ENCODE measurements at regions not wholly inside any gene's neighbourhood (a gene's known extent, or its start where the extent isn't known, plus 50 kb on each side); places are given as distances from the start of the nearest gene placed in this dataset.
A peak's percentile ranks its signal among the peaks of the same experiment; 100 is the strongest.

GRCh38 chr15:31510057-31510456 lies 183.4 kb downstream of the KLF13 start:
- DNase-seq (ENCODE audit: low spot score), result peak; percentile 16

DNA sequence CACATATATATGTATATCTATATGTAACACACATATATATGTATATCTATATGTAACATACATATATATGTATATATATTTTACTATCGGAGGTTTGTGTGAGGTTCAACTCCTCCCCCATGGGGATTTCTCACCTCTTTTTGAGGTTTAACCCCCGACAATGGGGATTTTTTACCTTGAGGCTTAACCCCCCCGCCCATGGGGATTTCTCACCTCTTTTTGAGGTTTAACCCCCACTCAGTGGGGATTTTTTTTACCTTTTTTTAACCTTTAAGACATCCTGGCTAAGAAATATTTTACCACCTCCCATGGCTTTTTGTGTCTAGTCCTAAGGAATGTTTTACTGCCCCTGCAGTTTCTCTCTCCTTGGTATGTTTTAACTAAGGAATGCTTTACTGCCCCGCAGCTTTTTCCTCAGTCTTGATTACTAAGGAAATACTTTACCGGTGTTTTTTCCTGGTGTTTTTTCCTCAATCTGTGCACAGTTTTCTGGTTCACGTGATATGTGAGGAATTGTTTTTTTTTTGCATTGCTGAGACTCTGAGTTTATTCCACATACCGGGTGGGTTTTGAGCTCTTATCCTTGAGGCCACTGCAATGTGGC lies 185.2 kb downstream of the KLF13 start:
- DNase-seq (ENCODE audit: low spot score), result peak; percentile 2

DNA sequence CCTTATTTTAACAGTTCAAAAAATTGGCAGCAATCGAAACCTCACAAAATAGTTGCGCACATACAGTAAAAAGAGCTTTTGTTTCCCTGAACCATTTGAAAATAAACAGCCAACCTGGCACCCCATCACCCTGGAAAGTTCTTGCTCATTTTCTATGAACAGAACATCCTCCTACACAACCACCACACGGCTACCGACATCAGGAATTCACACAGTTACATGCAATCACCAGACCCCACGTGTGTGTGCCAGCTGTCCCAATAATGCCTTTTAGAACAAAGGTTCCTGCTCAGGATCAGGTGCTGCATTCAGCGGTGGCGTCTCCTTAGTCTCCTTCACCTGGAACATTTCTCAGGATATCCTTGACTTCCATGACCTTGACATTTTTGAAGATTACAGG lies 186.5 kb downstream of the KLF13 start:
- DNase-seq (ENCODE audit: low spot score), result peak; percentile 5

DNA sequence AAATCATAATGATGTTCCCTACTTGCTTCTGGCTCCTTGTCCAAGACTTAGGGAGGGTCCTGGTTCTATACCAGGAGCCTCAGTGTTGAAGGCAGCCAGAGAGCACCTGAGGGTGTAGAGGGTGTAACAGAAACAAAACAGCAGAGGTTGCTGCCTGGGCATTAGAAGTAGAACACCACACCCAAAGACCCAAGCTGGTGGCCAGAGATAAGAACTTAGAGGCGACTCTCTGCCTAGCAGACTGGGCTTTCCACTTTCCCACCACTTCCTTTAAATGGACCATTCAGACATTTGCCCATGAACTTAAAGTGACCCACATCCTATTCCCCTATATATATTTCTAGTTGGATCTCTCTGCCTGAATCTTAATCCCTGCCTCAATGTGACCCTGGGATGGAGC lies 189.8 kb downstream of the KLF13 start:
- peak; percentile 4 for DNase-seq (ENCODE audit: low spot score)

DNA sequence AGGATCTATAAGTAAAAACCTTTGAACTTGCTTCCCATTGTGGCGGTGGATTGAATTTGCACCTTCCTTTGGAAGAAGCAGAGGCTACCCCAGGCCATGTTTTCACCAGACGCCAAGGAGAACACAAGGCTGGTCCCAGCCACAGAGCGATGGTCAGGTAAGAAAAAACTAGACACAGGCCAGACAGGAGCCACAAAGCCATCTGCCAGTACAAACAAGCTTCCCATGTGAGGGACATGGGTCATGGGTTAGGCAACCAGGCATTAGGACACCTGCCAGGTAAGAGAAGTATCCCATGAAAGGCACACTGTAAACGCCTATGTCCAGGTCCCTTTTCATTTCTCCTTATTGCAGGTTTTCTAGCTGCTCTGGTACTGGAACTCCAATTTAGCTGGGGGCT lies 190.2 kb downstream of the KLF13 start:
- DNase-seq (ENCODE audit: low spot score), result peak; percentile 7

DNA sequence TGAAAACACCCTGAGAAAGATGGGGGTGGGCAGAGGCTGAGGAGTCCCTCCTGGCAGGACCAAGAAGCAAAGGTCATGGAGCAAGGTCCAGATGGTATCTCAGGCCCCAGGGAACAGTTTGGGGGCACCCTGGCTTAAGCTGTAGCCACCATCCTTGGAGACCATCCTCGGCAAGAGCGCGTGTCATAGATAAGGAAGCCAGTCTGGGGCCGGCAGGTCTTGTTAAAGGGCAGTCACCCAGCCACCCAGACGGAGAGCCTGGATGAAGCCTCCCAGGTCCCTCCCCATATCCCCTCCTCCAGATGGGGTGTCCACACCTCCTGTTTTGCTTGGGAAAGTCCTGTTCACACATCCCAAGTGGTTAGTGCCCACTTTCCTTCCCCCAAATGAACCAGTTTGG lies 191.1 kb downstream of the KLF13 start:
- peak; percentile 13 for DNase-seq (ENCODE audit: low spot score)

DNA sequence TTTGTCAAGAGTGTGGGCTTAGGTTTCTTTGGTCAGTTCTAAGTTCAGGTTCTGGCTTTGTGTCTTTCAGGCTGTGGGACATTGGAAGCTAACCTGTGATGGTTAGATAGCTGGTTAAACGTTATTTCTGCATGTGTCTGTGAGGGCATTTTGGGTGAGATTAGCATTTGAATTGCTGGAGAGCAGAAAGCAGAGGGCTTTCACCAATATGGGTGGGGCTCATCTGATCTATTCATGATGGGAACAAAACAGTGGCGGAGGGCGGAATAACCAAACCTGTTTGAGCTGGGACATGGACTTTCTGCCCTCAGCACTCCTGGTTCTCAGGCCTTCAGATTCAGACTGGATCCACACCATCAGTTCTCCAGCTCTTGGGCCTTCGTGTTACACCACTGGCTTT lies 195.4 kb downstream of the KLF13 start:
- DNase-seq (ENCODE audit: low spot score), result no peak

- peak; percentile 13 for DNase-seq (ENCODE audit: low spot score)
Observed at GRCh38 chr15:31523027-31523654, 196.5 kb downstream of the KLF13 start.

GRCh38 chr15:31523655-31524049 lies 197.0 kb downstream of the KLF13 start:
- no peak for DNase-seq (ENCODE audit: low spot score)

- DNase-seq (ENCODE audit: low spot score), result no peak
Observed at GRCh38 chr15:31525185-31525695, 198.6 kb downstream of the KLF13 start.

DNA sequence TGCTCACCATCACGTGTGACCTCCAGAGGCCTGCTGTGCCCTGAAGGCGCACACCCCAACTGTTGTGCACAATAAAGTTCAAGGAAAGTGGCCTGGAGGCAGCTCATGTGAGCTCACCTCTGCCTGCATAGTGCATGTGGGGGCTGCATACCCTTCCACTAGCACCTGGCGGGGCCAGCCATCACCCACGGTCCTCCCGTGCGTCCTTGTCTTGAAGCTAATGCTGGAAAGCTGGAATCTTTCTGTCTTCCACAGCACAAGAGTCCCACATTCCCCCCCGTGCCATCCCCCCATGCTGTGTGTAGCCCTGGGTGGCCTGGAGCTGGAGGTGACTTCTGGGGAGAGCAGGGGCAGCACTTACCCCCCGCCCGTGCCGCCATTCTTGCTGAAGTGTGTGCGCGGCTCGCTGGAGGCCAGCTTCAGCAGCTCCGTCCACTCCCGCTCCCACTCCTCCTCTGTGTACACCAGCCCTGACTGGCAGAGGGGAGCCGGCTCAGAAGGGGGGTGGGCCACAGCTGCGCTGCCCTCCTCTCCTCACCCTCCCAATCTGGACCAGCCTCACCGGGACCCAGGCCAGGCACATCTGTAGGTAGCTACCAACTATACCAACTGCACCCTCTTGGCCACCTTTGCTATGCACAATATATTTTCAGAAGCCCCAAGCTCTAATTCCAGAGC lies 199.5 kb downstream of the KLF13 start:
- no peak for DNase-seq (ENCODE audit: low spot score)

DNA sequence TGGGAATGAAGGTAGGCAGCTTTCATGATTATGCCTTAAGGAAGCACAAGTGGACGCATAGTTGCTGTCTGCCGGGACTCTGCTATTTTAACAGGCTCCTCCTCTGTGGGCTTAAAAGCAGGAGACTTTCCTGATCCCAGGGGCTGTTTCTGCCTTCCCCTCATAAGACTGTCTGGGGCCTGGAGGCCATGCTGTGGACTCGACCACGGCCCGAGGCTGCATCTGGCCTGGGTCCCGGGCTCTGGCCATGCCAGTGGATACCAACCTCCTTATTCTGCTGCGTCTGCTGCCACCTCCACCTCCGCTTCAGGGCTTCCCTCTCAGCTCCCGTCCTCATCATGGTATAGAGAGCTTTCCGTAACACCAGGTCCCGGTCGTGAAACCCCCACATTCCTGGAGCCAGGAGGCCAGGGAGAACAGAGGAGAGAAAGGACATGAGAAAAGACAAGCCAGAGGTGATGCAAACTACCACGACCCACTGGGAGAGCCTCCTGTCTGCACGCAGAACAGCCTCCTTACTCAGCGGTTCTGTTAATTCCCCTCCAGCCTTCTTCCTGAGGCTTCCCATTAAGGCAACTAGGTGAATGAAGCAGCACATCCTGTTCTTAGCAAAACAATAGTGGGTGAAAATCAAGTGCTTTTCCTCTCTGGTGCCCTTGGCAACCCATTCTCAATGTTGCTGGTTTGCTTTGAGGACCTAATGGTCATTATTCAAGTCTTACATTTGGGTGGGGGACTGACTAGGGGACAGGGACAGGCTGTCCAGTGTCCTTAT lies 200.5 kb downstream of the KLF13 start:
- no peak for DNase-seq (ENCODE audit: low spot score)

DNA sequence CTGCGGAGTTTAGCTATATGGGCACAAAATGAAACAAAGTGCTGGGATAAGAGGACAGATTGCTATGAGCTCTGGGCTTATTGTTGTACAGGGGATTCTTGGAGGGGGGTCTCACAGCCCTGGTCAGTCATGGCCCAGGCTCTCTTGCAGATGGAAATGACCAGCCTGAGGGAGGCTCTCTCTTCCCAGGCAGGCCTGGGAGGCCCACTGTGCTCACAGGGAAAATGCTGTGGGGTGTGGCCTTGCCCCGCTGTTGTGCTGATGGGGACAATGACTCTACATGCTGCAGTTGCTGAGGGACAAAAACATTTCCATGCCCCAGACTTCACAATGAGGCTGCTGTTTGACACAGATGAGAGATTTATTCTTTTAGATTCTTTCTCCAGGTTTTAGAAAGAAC lies 202.2 kb downstream of the KLF13 start:
- no peak for DNase-seq (ENCODE audit: low spot score)

GRCh38 chr15:31537770-31538592 lies 211.3 kb downstream of the KLF13 start:
- DNase-seq (ENCODE audit: low spot score), result no peak

DNA sequence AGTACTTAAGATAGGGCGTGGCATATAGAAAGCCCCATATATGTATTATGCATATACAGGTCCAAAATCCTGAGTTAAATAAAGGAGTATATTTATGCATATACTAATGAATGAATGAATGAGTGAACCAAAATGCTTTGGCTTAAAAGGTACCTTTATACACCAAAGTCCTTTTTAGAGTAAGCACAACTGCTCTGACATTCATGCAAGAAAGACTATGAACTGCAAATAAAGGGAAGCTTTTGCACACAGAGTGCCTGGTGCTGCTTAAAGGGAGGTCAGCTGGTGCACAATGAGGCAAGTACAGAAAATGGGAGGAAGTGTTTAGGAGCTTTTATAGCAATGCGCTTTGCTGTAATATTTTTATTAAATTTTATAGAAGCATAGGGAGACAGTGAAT lies 214.0 kb downstream of the KLF13 start:
- no peak for DNase-seq (ENCODE audit: low spot score)

GRCh38 chr15:31544361-31544760 lies 217.7 kb downstream of the KLF13 start:
- no peak for DNase-seq (ENCODE audit: low spot score)

GRCh38 chr15:31545257-31545656 lies 218.6 kb downstream of the KLF13 start:
- no peak for DNase-seq (ENCODE audit: low spot score)

- no peak for DNase-seq (ENCODE audit: low spot score)
Observed at GRCh38 chr15:31550211-31550977, 223.8 kb downstream of the KLF13 start.

DNA sequence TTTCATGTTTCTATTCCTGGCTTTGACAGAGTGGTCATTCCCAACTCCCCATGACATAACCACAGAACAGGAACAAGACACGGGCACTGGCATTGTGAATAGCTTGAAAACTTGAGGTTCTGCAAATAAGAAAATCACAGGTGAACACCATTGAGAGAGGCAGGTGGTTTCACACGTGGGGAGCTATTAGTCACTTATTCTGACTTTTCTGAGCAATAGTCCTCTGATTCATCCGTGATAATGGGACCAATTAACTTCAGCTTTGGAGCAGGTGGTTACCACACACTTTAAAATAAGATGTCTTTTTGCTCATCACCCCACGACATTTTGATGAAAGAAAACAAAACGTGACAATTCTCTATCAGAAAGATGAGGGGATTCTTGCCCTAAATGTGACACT lies 224.7 kb downstream of the KLF13 start:
- no peak for DNase-seq (ENCODE audit: low spot score)

DNA sequence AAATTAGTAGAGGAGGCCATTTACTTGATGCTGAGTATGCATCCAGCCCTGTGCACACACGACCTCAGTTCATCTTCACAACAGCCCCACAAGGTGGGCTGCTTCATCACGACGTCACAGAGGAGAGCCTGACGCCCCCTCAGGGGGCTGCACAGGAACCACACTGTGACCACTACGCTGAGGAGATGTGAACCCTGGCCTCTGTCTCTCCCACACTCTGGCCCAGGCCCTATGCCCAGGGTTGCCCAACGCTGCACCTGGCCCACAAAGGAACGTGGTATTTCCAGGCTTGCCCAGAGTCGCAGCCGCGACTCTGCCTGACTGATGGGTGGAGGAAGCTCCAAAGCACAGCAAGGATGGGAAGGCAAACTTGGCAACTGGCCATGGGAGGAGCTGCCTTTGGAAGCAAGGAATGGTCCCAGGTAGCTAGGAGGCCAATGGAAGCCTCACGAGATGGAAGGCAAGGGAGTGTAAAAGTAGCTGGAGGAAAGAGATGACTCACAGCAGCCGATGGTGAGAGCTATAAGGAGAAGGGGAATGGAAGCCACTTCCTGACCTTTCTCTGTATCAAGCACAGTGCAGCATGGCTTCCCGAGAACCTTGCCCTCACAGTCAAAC lies 226.0 kb downstream of the KLF13 start:
- no peak for DNase-seq (ENCODE audit: low spot score)

GRCh38 chr15:31554261-31554660 lies 227.6 kb downstream of the KLF13 start:
- DNase-seq (ENCODE audit: low spot score), result no peak
